GM23338 (cell line): ENCODE measurements at regions not wholly inside any gene's neighbourhood (a gene's known extent, or its start where the extent isn't known, plus 50 kb on each side); places are given as distances from the start of the nearest gene placed in this dataset.
A peak's percentile ranks its signal among the peaks of the same experiment; 100 is the strongest.

ENCODE experiments used
- ATAC-seq: fragments of 200-7000 bp; cut with Tn5 transposase; 3 replicates; pipeline ENCODE4 v1.9.1; 2020
- DNase-seq: peaks from one replicate; pipeline ENCODE4 v3.0.0-alpha.2; 2015; ENCODE audit warnings: low spot score
- H2AFZ ChIP-seq: fragments of 200-600 bp; sonication (generic); 2 replicates; pipeline ENCODE4 v1.8.0; 2016; ENCODE audit warnings: antibody characterized with exemption, mild to moderate bottlenecking, moderate library complexity
- H3F3A ChIP-seq: fragments of 200-600 bp; sonication (generic); replicated peaks from 2 replicates; pipeline ENCODE4 v1.8.0; 2017; ENCODE audit warnings: antibody characterized with exemption, mixed run types, low read depth
- H3K27ac ChIP-seq: fragments of 200-600 bp; sonication (generic); 2 replicates; pipeline ENCODE4 v1.6.1; 2016; ENCODE audit warnings: low read depth
- H3K27me3 ChIP-seq: fragments of 200-600 bp; sonication (generic); 2 replicates; pipeline ENCODE4 v1.8.0; 2016; ENCODE audit warnings: mild to moderate bottlenecking, mixed run types, moderate library complexity; ENCODE audit not compliant: insufficient read depth
- H3K36me3 ChIP-seq: fragments of 200-600 bp; sonication (generic); 2 replicates; pipeline ENCODE4 v1.8.0; 2016; ENCODE audit warnings: mild to moderate bottlenecking; ENCODE audit not compliant: insufficient read depth
- H3K4me1 ChIP-seq: fragments of 200-600 bp; sonication (generic); 2 replicates; pipeline ENCODE4 v1.8.0; 2016; ENCODE audit warnings: mild to moderate bottlenecking, moderate library complexity; ENCODE audit not compliant: insufficient read depth
- H3K4me2 ChIP-seq: fragments of 200-600 bp; sonication (generic); 2 replicates; pipeline ENCODE4 v1.7.1; 2017; ENCODE audit warnings: mixed run types
- H3K4me3 ChIP-seq: fragments of 200-600 bp; sonication (generic); 2 replicates; pipeline ENCODE4 v1.6.1; 2016; ENCODE audit warnings: mixed run types
- H3K79me2 ChIP-seq: fragments of 200-600 bp; sonication (generic); replicated peaks from 2 replicates; pipeline ENCODE4 v1.8.0; 2017; ENCODE audit warnings: mild to moderate bottlenecking; ENCODE audit not compliant: insufficient read depth
- H3K9me2 ChIP-seq: fragments of 200-600 bp; sonication (generic); 2 replicates; pipeline ENCODE4 v1.8.0; 2017; ENCODE audit not compliant: insufficient read depth
- H4K20me1 ChIP-seq: fragments of 200-600 bp; sonication (generic); replicated peaks from 2 replicates; pipeline ENCODE4 v1.8.0; 2017; ENCODE audit warnings: mild to moderate bottlenecking; ENCODE audit not compliant: insufficient read depth
- H3K27ac Mint-ChIP-seq: 2 replicates; pipeline ENCODE4 v1.8.0; 2020; ENCODE audit warnings: inconsistent platforms, mild to moderate bottlenecking, moderate library complexity, mixed read lengths
- H3K27me3 Mint-ChIP-seq: 3 replicates; pipeline ENCODE4 v1.8.0; 2022; ENCODE audit warnings: low read depth, mild to moderate bottlenecking, moderate library complexity, mixed read lengths, inconsistent platforms; ENCODE audit not compliant: insufficient read depth, poor library complexity
- H3K36me3 Mint-ChIP-seq: 3 replicates; pipeline ENCODE4 v1.8.0; 2021; ENCODE audit warnings: low read depth, mild to moderate bottlenecking, inconsistent platforms, moderate library complexity, mixed read lengths
- H3K4me1 Mint-ChIP-seq: 3 replicates; pipeline ENCODE4 v1.8.0; 2020; ENCODE audit warnings: mild to moderate bottlenecking, inconsistent platforms, mixed read lengths
- H3K4me3 Mint-ChIP-seq: 3 replicates; pipeline ENCODE4 v1.8.0; 2021; ENCODE audit warnings: moderate library complexity, mild to moderate bottlenecking, inconsistent platforms, mixed read lengths
- H3K9me3 Mint-ChIP-seq: 3 replicates; pipeline ENCODE4 v1.8.0; 2020; ENCODE audit warnings: moderate library complexity, mild to moderate bottlenecking, inconsistent platforms, mixed read lengths
- CREB1 ChIP-seq: fragments of 250-450 bp; sonication (Bioruptor Pico); IDR thresholded peaks from 2 replicates; pipeline ENCODE4 v1.5.0; 2020; ENCODE audit warnings: low read depth, mild to moderate bottlenecking, moderate library complexity
- CTCF ChIP-seq, 2 experiments: fragments of 200-600 bp in 1 of 2; sonication (generic) in 1 of 2; conservative IDR thresholded peaks; 2 replicates each; pipeline versions ENCODE4 v1.5.1 to v1.6.1; 2016 to 2017; ENCODE audit warnings: antibody characterized with exemption in 2 of 2, low read depth in 2 of 2, mild to moderate bottlenecking in 2 of 2, moderate library complexity in 1 of 2
- ETS1 ChIP-seq: IDR thresholded peaks from 2 replicates; pipeline ENCODE4 v1.6.1; 2016; ENCODE audit warnings: antibody characterized with exemption
- EZH2 ChIP-seq: fragments of 200-600 bp; sonication (generic); IDR thresholded peaks from one replicate; pipeline ENCODE4 v1.8.0; 2017; ENCODE audit warnings: antibody characterized with exemption, mild to moderate bottlenecking, low read depth; ENCODE audit not compliant: unreplicated experiment
- EZH2phosphoT487 ChIP-seq: fragments of 200-600 bp; sonication (generic); IDR thresholded peaks from one replicate; pipeline ENCODE4 v1.8.1; 2018; ENCODE audit warnings: antibody characterized with exemption; ENCODE audit not compliant: unreplicated experiment
- JUNB ChIP-seq: IDR thresholded peaks from one replicate; pipeline ENCODE4 v1.6.1; 2016; ENCODE audit warnings: antibody characterized with exemption; ENCODE audit not compliant: unreplicated experiment
- NANOG ChIP-seq: IDR thresholded peaks from 2 replicates; pipeline ENCODE4 v1.6.1; 2016; ENCODE audit warnings: antibody characterized with exemption, borderline replicate concordance
- POLR2AphosphoS5 ChIP-seq: IDR thresholded peaks from 2 replicates; pipeline ENCODE4 v1.6.1; 2016; ENCODE audit warnings: antibody characterized with exemption, low read depth
- STAT1 ChIP-seq: IDR thresholded peaks from one replicate; pipeline ENCODE4 v1.6.1; 2016; ENCODE audit warnings: antibody characterized with exemption; ENCODE audit not compliant: unreplicated experiment
- ZNF114 ChIP-seq: fragments of 250-450 bp; sonication (Bioruptor Pico); IDR thresholded peaks from 2 replicates; pipeline ENCODE4 v1.5.0; 2020; ENCODE audit warnings: mild to moderate bottlenecking, moderate library complexity
- ZNF331 ChIP-seq: fragments of 250-450 bp; sonication (Bioruptor Pico); IDR thresholded peaks from 2 replicates; pipeline ENCODE4 v1.5.0; 2020; ENCODE audit warnings: low read depth, mild to moderate bottlenecking, moderate library complexity

GRCh38 chr16:72409423-72409822 lies 237.5 kb upstream of the PMFBP1 start:
- Histone ChIP-seq H3K79me2 (no peaks in the 10 kb centered on the region), H3F3A (no peaks in the 10 kb centered on the region), H3K27me3 (no peaks in the 10 kb centered on the region), H4K20me1 (no peaks in the 10 kb centered on the region), H3K4me2 (no peak overlapping the region), H3K36me3 (no peaks in the 10 kb centered on the region), H3K27ac (no peak overlapping the region), H3K4me3 (no peak overlapping the region), H2AFZ (no peak overlapping the region), H3K9me2 (no peaks in the 10 kb centered on the region), H3K4me1 (peaks cover 13% of the 10 kb centered on the region)
- H3K4me3 Mint-ChIP-seq = no peak overlapping the region
- ATAC-seq (peak; percentile 81), DNase-seq (peak; percentile 45)
- no peak overlapping the region for H3K27ac Mint-ChIP-seq
- H3K9me3 Mint-ChIP-seq = no peaks in the 10 kb centered on the region; the same call in 2 of the 3 replicates
- H3K27me3 Mint-ChIP-seq = no peaks in the 10 kb centered on the region
- TF ChIP-seq CTCF (conservative IDR thresholded peaks at IDR 0.05; ENCODE audit: low read depth in 2 of 2) = no peak
- TF ChIP-seq ZNF331 = no peak
- TF ChIP-seq JUNB = no peak
- TF ChIP-seq STAT1 = no peak
- TF ChIP-seq NANOG = no peak
- no peak for TF ChIP-seq POLR2AphosphoS5
- TF ChIP-seq ZNF114 (CRISPR knock-in tag) = no peak
- no peak for TF ChIP-seq CREB1 (CRISPR knock-in tag)
- peaks cover 10% of the 10 kb centered on the region for H3K36me3 Mint-ChIP-seq
- peaks cover 13% of the 10 kb centered on the region; the same call in 2 of the 3 replicates for H3K4me1 Mint-ChIP-seq

GRCh38 chr16:72406390-72406789 lies 234.4 kb upstream of the PMFBP1 start:
- H3K27ac ChIP-seq = no peak overlapping the region
- H3K36me3 Mint-ChIP-seq = peaks cover 10% of the 10 kb centered on the region
- no peaks in the 10 kb centered on the region for H3F3A ChIP-seq
- H3K27me3 Mint-ChIP-seq = no peaks in the 10 kb centered on the region
- ATAC-seq (no peak), DNase-seq (no peak)
- no peaks in the 10 kb centered on the region; the same call in 2 of the 3 replicates for H3K9me3 Mint-ChIP-seq
- peaks cover 13% of the 10 kb centered on the region; the same call in 2 of the 3 replicates for H3K4me1 Mint-ChIP-seq
- H3K4me3 Mint-ChIP-seq = no peak overlapping the region
- no peaks in the 10 kb centered on the region for H3K36me3 ChIP-seq
- no peak overlapping the region for H3K27ac Mint-ChIP-seq
- H3K4me3 ChIP-seq = no peak overlapping the region
- H2AFZ ChIP-seq = no peak overlapping the region
- no peak overlapping the region for H3K4me2 ChIP-seq
- H4K20me1 ChIP-seq = no peaks in the 10 kb centered on the region
- no peaks in the 10 kb centered on the region for H3K79me2 ChIP-seq
- no peaks in the 10 kb centered on the region for H3K27me3 ChIP-seq
- H3K4me1 ChIP-seq = peaks cover 13% of the 10 kb centered on the region
- H3K9me2 ChIP-seq = no peaks in the 10 kb centered on the region
- no peak for TF ChIP-seq EZH2
- TF ChIP-seq JUNB = no peak
- no peak for TF ChIP-seq ETS1
- TF ChIP-seq ZNF331 = no peak
- TF ChIP-seq CREB1 (CRISPR knock-in tag) = no peak
- TF ChIP-seq NANOG = no peak
- TF ChIP-seq EZH2phosphoT487 = no peak
- no peak for TF ChIP-seq CTCF (conservative IDR thresholded peaks at IDR 0.05; ENCODE audit: low read depth in 2 of 2)
